GM10847 (cell line): ENCODE measurements at regions not wholly inside any gene's neighbourhood (a gene's known extent, or its start where the extent isn't known, plus 50 kb on each side); places are given as distances from the start of the nearest gene placed in this dataset.

Experiments
- POLR2A ChIP-seq: IDR thresholded peaks from 2 replicates; pipeline ENCODE4 v1.6.1; 2011; ENCODE audit not compliant: insufficient read length; ENCODE audit errors: extremely low read depth

DNA sequence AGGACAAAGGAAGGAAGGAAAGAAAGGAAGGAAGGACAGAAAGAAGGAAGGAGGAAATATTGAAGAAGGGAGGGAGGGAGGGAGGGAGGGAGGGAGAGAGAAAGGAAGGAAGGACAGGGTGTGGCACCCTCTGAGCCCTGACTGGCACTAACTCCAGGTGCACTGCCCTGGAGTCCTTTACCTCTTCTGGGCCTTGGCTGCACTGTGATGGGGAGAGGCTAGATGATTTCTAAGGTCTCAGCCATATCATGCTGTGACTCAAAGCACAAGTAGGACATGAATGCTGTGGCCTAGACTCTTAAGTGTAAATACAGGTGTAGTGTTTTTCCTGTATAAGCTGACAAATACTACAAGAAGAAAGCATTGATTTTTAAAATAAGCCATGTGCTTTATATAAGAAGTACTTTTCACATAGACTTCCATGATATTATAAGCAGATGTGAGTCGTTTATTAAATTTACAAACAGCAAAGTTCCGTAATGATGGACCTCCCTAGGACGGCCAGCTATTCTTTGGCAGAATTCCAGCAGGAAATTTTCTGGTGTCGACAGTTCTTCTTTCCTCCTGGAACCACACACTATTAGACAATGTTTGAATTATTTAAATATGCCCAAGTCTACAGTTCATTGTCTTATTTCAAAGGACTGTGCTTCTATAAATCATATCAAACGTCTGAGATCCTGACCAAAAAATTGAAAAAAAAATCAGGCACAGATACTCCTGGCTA, 213.8 kb upstream of the C2CD4B start:
- no peak for TF ChIP-seq POLR2A

DNA sequence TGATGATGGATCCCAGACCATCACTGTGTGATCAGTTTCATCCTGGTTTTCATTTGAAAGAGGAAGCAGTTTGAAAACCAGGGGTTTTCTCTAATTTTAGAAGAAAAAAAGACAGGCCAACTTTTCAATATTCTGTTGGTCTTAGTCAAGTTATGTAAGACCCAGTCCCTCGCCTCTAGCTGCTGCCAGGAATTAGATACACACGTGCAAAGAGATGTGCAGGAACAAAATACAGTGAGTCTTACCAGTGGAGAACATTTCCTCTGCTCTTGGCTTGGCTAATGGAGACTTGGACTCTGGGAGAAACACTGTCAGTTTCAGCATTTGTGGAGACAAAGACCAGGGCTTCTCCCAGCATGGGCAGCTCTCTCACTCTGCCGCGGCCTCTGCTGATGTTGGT, 214.9 kb upstream of the C2CD4B start:
- TF ChIP-seq POLR2A: no peak

DNA sequence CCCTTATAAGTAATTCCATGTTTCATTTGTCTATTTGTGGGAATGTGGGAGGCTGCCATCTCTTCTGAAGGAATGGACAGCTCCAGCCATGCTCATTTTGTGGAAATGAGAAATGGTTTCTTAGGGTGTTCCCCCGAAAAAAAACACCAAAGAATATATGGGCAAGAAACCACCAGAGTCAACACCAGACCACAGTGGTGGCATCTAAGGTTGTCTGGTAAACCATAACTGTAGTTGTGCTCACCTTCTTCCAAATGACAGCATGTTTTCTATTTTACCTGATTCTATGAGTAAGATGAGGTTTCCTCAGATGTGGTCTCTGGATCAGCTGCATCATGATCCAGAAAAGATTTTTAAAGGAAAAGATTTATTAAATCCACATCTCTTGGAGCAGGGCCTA, 217.0 kb upstream of the C2CD4B start:
- no peak for TF ChIP-seq POLR2A

DNA sequence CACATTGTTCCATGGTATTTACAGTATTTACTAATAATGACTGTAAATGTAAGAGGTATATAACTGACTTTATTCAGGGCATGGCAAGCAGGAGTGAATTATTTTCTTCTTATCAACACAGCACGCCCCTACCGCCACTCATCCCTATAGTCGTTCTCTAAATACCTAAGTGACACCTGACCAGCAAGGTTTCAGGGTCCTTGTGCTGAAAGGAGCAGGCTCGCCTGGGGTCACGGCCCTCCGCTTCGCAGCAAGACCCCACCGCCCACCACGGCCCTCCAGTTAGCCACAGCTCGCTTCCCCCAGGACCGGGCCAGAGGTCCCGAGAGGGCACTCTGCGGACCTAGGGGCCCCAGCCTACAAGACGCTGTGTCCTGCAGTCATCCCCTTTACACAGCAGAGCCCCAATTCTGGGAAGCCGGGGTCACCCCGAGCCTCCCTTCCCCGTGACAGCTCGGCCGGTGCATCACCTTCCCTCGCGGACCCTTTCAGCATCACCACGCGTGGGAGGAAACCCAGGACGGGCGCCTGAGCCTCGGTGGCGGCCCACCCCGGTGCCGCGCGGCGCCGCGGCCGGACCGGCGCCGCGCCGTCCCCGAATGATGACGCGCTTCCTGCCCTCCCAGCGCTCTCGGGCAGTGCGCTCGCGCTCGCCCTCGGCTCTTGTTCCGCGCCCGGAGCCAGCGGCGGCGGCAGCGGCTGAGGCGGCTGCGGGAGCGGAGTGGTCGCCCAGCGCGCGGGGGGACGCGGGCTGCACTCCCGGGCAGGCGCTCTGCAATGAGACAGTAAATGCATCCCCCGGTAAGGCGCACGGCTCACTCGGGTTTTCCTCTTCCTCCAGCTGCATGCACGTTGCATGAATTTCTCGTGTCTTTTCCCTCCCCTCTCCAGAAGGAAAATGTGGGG, 225.1 kb upstream of the C2CD4B start, which contains the start of gene TLN2:
Gene TLN2, plus strand, starts transcription at position 666 of the 906 bp plus-strand sequence.
- TF ChIP-seq POLR2A: peak; percentile 93

DNA sequence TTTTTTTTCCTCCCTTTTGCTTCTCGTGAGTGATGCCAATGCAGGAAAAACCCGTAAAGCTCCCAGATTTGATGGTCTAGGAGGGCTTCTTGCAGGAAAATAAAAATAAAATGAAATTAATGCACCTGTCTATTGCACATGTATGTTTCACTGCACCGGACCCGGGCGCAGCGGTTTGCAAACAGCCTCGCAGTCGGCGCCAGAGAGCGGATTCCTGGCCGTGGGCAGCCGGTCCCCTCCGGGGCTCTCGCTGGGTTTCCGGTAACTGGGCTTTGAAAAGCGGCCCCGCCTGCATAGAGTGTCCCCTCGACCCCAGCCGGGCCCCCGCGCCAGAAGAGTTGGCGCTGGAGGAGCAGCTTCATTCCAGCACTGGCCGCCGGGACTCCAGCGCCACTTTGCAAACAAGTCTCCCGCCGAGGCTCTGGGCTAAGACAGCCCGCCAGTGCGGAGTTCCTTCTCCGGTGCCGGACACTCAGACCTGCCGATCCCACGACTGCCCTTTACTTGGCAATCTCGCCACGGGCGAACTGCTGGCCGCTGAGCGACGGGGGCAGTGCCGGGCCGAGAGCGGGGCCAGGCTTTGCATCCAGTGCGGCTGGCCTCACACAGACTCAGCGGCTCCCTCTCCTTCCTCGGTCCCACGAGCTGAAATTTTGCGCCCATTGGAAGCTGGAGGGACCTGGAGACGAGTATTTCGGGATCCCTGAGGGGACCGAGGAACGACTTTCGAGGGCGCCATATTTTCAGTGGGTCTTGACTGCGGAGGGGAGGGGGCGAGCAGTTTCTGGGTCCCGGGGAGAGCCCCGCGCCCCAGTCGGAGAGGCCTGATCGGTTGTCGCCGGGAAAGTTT, 225.9 kb upstream of the C2CD4B start:
- TF ChIP-seq POLR2A: no peak

DNA sequence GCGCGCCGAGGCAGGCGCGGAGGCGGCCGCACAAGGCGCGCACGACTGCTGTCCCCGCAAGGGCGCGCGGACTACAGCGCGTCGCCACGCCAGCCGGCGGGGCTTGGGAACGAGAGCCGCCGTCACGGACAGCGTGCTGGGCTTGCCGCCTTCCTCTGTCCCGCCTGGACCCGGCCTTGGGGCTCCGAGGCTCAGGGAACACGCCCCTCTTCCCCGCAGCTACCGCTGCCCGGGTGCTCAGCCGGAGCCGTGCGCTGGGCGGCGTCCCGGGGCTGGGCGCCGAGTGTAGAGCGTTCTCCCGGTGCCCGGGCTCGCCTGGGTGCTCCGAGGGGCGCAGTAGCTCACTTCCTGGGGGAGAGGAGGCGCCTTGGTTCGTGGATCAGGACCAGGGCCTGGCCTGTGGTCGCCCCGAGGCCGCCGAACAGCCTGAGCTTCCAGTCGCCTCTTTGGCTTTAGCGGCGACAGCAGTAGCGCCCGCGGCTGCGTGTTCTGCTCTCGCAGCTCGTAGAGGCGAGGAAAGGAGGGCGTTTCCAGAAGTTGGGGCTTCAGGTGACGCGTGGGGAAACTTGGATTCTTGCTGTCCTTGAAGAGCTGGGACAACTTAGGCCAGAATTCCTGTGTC, 226.7 kb upstream of the C2CD4B start:
- no peak for TF ChIP-seq POLR2A

DNA sequence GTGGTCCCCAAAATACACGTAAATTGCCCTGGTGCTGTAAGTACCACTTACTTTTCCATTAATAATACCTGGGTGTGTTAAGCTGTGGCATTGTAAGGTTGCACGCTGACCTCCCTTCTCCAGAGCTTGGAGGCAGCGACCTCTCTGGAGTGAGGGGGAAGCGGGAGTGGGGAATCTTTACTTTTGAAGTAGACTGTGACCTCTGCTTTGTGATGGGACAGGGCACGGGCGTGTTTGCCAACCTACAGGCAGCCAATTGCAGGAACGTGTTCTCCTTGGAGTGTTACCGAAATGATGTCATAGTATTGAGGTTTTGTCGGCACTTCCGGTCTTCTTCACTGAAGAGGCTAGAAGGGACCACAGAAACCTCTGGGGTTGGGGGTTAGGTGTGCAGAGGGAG, 227.3 kb upstream of the C2CD4B start:
- no peak for TF ChIP-seq POLR2A

DNA sequence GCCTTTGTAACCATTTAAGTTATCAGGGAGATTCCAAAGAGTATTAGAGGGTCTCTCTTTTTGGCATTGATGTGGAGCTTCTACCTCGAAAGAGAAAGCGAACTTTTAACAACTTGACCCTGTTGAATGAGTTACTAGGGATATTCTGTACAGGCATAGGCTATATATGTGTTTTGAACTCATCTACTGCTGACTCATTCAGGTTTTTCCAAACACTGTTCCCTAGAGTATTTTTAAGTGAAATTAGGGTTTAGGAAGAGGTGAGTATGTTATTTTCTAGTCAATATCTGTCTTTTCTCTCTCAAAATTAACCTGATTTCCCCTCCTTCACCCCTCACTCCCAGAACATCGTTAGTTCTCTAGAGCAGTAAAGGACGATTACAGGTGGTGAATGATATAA, 228.1 kb upstream of the C2CD4B start:
- no peak for TF ChIP-seq POLR2A

DNA sequence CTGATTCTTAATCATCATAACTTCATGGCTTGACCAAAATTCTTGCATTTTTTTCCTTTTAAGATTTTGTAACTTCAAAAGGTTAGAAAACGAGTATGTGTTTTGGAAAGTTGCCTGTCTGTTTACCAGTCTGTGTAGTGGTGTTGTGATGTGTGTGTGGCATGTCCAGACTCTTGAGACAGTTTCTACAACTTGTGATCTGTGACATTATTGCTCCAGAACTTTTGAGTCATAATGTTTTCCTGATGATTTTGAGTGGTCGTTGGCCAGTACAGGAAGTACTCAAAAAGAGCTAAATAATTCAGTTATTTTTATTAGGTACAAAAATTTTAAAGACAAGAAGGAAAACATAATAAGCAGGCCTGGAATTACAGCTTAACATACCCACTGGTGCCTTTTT, 229.0 kb upstream of the C2CD4B start:
- TF ChIP-seq POLR2A: no peak

DNA sequence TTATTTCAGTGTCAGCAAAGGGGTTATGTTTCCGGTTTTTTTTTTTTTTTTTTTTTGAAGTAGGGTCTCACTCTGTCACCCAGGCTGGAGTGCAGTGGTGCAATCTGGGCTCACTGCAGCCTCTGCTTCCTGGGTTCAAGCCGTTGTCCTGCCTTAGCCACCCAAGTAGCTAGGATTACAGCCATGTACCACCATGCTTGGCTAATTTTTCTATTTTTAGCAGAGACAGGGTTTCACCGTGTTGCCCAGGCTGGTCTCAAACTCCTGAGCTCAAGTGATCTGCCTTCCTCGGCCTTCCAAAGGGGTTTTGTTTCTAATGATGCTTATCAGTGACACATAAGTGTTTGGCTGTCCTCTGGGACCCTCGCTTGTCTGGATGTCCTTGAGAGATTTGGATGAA, 235.7 kb upstream of the C2CD4B start:
- TF ChIP-seq POLR2A: no peak

DNA sequence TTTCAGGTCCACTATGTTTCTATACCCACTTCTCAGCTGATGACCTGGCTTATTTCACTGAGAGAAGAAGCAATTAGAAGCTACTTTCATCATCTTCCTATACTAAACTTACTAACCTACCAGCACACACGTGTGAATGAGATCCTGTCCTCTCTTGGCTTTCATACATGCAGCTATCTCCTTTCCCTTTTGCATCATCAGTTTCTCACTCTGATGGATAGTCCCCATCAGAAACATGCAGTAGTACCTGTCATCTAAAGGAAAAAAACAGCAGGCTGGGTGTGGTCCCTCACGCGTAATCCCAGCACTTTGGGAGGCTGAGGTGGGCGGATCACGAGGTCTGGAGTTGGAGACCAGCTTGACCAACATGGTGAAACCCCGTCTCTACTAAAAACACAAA, 237.6 kb upstream of the C2CD4B start:
- TF ChIP-seq POLR2A: no peak

DNA sequence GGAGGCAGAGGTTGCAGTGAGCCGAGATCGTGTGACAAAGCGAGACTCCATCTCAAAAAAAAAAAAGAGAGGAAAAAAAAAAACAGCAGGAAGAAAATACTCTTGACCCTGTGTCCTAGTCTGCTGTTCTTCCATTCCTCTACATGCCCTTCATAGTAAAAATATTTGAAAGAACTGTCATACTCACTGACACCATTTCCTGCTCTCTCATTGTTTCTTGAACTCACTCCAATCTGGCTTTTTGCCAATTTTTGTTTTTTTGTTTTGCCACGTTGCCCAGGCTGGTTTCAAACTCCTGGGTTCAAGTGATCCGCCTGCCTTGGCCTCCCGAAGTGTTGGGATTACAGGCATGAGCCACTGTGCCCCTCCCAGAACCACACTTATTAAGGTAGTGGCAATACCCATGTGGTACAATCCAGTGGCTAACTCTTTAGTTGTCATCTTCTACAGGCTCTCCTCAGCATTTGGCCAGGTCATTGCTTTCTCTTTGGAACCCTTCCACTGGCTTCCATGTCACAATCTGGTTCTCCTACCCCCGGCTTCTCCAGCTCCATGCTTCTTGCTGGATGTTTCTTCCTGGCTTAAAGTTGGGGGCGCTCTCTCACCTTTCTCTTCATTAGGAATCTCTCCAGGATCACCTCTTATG, 238.2 kb upstream of the C2CD4B start:
- no peak for TF ChIP-seq POLR2A

DNA sequence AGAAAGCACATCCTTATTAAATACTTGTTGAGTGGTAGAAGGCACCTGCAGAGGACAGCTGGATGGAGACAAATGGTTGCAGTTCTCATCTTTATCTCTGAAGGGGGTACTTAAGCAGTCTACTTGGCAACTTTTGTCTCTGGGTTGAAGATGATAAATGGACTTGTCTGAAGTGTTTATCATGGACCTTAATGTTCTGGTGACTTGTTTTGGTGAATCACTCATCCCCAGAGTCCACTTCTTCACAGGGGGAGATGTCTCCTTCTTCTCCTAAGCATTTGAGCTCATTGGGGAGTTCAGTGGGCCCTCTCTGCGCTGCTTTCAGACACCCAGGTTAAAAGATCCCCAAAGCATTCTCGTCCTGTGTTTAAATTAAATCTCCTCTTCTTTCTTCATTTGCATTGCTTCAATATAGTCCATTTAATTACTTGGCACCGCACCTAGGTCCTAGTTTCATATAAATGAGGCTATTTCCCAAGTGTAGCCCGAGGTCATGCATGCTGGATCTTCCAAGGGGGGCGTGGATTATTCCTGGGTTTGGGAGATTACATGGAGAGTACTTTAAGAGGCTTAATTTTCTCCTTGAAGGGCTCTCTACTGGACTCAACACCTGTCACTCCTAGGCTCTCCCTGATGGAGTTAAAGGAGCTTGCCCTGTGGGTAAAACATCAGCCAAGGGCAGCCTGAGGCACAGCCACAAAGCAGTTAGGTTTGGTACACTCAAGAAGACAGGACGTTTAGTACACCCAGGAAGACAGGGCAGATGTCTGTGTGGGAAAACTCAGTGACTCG, 239.3 kb upstream of the C2CD4B start:
- TF ChIP-seq POLR2A: no peak
